ENCODE measurements at regions not wholly inside any gene's neighbourhood (a gene's known extent, or its start where the extent isn't known, plus 50 kb on each side); places are given as distances from the start of the nearest gene placed in this dataset.

DNA sequence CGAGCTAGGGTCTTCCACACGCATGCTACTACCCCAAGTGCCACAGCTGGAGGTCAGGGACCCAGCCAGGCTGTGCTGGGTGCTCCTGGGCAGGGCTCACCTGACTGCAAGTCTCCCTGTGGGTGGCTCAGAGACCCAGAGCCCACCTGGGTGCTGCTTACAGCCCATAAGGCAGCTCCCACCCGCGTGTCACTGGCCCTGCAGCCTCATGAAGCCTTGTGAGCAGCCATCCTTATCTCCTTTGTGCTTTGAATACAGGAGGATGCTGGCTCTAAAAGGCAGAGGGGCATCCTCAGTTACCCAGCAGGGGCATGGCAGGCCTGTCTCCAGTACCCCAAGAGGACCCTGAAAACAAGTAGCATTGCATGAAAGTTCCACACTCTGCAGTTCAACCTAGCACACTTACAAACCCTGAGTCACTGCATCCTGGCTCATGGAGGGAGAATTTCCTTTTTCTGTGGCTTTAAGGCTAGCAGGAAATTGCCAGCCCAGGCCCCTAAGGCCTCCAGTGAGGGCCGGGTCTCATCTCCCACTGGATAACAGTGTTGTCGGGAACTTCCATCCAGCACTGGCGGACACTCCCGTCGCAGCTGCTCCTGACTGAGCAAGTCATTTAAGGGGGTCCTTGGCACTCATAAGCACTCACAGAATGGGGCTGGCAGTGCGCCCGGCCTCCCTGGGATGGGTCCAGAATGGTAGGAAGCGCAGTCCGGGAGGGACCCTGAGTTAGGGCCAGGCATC lies 137.1 kb downstream of the RPIA start:
- DNase-seq, result peak in 2 of 4 donors; percentile 20 to 53
- peak; percentile 39 for ATAC-seq
- intact Hi-C loops (cut with DNase I), result no loop called here
- TF ChIP-seq, protein P1, sequence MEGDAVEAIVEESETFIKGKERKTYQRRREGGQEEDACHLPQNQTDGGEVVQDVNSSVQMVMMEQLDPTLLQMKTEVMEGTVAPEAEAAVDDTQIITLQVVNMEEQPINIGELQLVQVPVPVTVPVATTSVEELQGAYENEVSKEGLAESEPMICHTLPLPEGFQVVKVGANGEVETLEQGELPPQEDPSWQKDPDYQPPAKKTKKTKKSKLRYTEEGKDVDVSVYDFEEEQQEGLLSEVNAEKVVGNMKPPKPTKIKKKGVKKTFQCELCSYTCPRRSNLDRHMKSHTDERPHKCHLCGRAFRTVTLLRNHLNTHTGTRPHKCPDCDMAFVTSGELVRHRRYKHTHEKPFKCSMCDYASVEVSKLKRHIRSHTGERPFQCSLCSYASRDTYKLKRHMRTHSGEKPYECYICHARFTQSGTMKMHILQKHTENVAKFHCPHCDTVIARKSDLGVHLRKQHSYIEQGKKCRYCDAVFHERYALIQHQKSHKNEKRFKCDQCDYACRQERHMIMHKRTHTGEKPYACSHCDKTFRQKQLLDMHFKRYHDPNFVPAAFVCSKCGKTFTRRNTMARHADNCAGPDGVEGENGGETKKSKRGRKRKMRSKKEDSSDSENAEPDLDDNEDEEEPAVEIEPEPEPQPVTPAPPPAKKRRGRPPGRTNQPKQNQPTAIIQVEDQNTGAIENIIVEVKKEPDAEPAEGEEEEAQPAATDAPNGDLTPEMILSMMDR (IDR thresholded peaks at IDR 0.05), result no peak
- Histone ChIP-seq H3K4me1 (no peaks in the 10 kb centered on the region), H3K4me3 (no peak overlapping the region), H3K36me3 (no peaks in the 10 kb centered on the region), H3K27me3 (no peaks in the 10 kb centered on the region), H3K27ac (peak overlapping the region in 1 of 2 donors; percentile 66), H3K9me3 (no peaks in the 10 kb centered on the region)

DNA sequence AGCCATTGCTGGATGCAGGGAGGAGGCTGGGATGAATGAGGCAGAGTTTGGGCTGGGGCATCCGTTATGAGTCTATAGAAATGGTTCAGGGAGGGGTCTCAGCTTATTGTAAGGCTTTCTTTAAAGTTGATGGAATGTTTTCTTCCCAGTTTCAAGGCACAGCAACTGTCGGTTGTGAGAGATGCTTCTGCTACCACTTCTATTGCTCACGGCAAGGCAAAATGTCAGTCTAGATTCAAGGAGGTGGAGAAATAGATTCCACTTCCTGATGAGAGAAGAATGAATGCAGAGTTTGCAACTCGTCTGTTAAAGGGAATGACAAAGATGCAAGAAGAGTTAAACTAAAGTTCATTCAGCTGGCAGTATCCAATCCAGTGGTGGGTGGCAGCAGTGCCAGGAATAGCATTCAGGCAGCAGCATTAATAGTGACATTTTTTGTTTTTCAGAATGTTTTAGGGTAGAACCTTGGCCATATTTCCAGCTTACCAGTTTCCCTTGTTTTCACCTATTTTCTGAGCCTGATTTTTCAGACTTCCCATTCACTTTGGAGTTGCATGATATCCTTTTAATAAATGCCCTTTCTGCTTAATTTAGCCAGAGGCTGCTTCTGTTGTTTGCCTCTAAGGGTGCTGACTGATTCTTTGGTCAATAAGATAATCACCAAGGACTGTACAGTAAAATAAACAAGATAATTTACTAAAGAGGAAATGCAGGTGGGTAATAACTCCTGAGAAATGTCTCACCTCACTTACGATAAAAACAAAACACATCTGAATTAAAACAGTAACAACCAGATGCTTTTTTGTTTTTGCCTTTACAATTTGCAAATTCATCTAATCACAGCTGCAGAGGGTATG lies 138.4 kb downstream of the RPIA start:
- TF ChIP-seq, protein P1 (IDR thresholded peaks at IDR 0.05), result no peak
- DNase-seq (no peak), ATAC-seq (no peak)
- Histone ChIP-seq H3K36me3 (no peaks in the 10 kb centered on the region), H3K27ac (peak overlapping the region in 1 of 2 donors; percentile 20), H3K9me3 (no peaks in the 10 kb centered on the region), H3K4me1 (no peaks in the 10 kb centered on the region), H3K4me3 (no peak overlapping the region), H3K27me3 (no peaks in the 10 kb centered on the region)
- intact Hi-C loops (cut with DNase I), result no loop called here

DNA sequence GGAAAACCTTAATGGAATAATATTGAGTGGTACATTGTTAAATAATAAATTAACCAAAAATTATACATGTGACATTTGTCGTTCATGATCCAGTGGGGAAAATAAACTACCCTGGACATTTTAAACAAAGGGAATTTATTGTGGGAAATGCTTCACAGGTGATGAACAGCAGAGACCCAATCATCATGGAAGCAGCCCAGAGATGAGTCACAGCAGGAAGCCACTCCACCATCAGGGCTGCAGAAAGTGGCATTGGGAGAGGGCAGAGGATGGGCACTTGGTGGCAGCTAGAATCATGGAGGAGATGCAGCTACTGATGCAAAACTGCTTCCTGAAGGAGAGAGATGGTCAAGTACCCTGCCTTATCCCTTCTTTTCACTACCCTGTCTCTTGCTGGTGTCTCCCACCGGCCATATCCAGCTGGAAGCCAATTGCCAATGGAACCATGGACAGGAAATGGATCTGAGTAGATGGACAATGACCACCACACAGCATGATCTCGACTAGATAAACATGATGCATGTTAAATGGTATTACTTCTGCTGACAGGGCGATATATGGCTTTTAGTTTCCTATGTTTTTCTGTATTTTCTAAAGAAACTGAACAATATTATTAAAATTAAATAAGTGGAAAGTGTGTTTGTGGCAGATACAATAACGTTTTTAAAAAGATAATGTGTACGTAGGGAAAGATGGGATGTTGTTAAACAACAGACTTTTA lies 139.8 kb downstream of the RPIA start:
- H3K27me3 ChIP-seq, result no peaks in the 10 kb centered on the region
- no peaks in the 10 kb centered on the region for H3K9me3 ChIP-seq
- ATAC-seq, result no peak
- no peaks in the 10 kb centered on the region for H3K4me1 ChIP-seq
- TF ChIP-seq, protein P1 (IDR thresholded peaks at IDR 0.05), result no peak
- no peak overlapping the region for H3K27ac ChIP-seq
- no peaks in the 10 kb centered on the region for H3K36me3 ChIP-seq
- intact Hi-C loops (cut with DNase I), result no loop called here
- H3K4me3 ChIP-seq, result no peak overlapping the region
- DNase-seq, result no peak

DNA sequence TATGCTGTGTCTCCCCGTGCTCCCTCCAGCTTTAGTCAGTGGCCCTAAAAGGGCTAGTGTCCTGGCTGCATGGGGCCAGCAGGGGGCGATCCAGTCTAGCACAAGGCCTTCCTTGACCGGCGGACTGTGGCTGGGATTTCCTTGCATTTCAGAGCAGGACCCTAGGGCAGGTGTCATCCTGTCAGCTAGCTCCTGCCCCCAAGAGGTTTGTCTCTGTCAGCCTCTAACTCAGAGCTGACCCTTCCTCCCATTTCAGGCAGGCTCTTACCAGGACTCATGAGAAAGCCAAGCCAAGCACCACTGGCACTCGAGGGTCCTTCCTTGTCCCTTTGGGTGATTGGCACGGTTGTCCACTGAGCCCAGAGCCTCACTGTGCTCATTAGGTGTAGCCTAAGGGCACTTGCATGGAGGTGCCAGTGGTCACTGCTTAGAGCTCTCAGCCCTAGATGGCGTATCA lies 140.3 kb downstream of the RPIA start:
- TF ChIP-seq, protein P1 (IDR thresholded peaks at IDR 0.05), result peak; percentile 72 to 77
- no peaks in the 10 kb centered on the region for H3K4me1 ChIP-seq
- H3K36me3 ChIP-seq, result no peaks in the 10 kb centered on the region
- DNase-seq (peak in 2 of 4 donors; percentile 71 to 84), ATAC-seq (peak; percentile 96)
- H3K27ac ChIP-seq, result no peak overlapping the region
- no peaks in the 10 kb centered on the region for H3K27me3 ChIP-seq
- H3K4me3 ChIP-seq, result no peak overlapping the region
- H3K9me3 ChIP-seq, result no peaks in the 10 kb centered on the region
- intact Hi-C loops (cut with DNase I), result no loop called here

All from left lung (tissue), 4 donors.